NCI-H1436 treated with DMSO at 0.1 percent for 48 hours (cell line): ENCODE measurements at regions not wholly inside any gene's neighbourhood (a gene's known extent, or its start where the extent isn't known, plus 50 kb on each side); places are given as distances from the start of the nearest gene placed in this dataset.
"Not testable (repeated sequence)": the region's sequence is repeated elsewhere in the genome, so short reads cannot be mapped to it uniquely, and the experiment has no call there.

Experiments used
- DNase-seq: peaks from one replicate; lab custom pipeline; 2025; lab: John Stamatoyannopoulos, UW

- DNase-seq: no peak
Observed at GRCh38 chr1:187718527-187718926, 889.8 kb downstream of the PLA2G4A start.

- DNase-seq: no peak
Observed at GRCh38 chr1:187721216-187721615, 892.5 kb downstream of the PLA2G4A start.

- DNase-seq: no peak
Observed at GRCh38 chr1:187725216-187725615, 896.5 kb downstream of the PLA2G4A start.

- no peak for DNase-seq
Observed at GRCh38 chr1:187733232-187733631, 904.5 kb downstream of the PLA2G4A start.

- no peak for DNase-seq
Observed at GRCh38 chr1:187734427-187734826, 905.7 kb downstream of the PLA2G4A start.

- DNase-seq: no peak
Observed at GRCh38 chr1:187744665-187745064, 915.9 kb downstream of the PLA2G4A start.

GRCh38 chr1:187755536-187755935 lies 926.8 kb downstream of the PLA2G4A start:
- no peak for DNase-seq

GRCh38 chr1:187756684-187757083 lies 927.9 kb downstream of the PLA2G4A start:
- DNase-seq: not testable (repeated sequence)

- no peak for DNase-seq
Observed at GRCh38 chr1:187759825-187760333, 931.1 kb downstream of the PLA2G4A start.

- DNase-seq: no peak
Observed at GRCh38 chr1:187762118-187762517, 933.4 kb downstream of the PLA2G4A start.

- DNase-seq: no peak
Observed at GRCh38 chr1:187763465-187763864, 934.7 kb downstream of the PLA2G4A start.

- no peak for DNase-seq
Observed at GRCh38 chr1:187763976-187764375, 935.2 kb downstream of the PLA2G4A start.

- DNase-seq: no peak
Observed at GRCh38 chr1:187771396-187771795, 942.6 kb downstream of the PLA2G4A start.

- DNase-seq: no peak
Observed at GRCh38 chr1:187773168-187773567, 944.4 kb downstream of the PLA2G4A start.

GRCh38 chr1:187787736-187788135 lies 959.0 kb downstream of the PLA2G4A start:
- no peak for DNase-seq

- DNase-seq: no peak
Observed at GRCh38 chr1:187788718-187789117, 960.0 kb downstream of the PLA2G4A start.

- no peak for DNase-seq
Observed at GRCh38 chr1:187790724-187791123, 962.0 kb downstream of the PLA2G4A start.

GRCh38 chr1:187794561-187794960 lies 965.8 kb downstream of the PLA2G4A start:
- DNase-seq: no peak

- no peak for DNase-seq
Observed at GRCh38 chr1:187809549-187809948, 980.8 kb downstream of the PLA2G4A start.

GRCh38 chr1:187816646-187817045 lies 987.9 kb downstream of the PLA2G4A start:
- no peak for DNase-seq

GRCh38 chr1:187817782-187818181 lies 989.0 kb downstream of the PLA2G4A start:
- no peak for DNase-seq

GRCh38 chr1:187819086-187819485 lies 990.3 kb downstream of the PLA2G4A start:
- DNase-seq: no peak

GRCh38 chr1:187836557-187836956 lies 1007.8 kb downstream of the PLA2G4A start:
- DNase-seq: no peak

- no peak for DNase-seq
Observed at GRCh38 chr1:187837787-187838186, 1009.0 kb downstream of the PLA2G4A start.
